NCI-H2029 treated with DMSO at 0.1 percent for 48 hours (cell line): ENCODE measurements at regions not wholly inside any gene's neighbourhood (a gene's known extent, or its start where the extent isn't known, plus 50 kb on each side); places are given as distances from the start of the nearest gene placed in this dataset.
"Not testable (repeated sequence)": the region's sequence is repeated elsewhere in the genome, so short reads cannot be mapped to it uniquely, and the experiment has no call there.

Source experiments
- DNase-seq: peaks from one replicate; lab custom pipeline; 2025; lab: John Stamatoyannopoulos, UW

DNA sequence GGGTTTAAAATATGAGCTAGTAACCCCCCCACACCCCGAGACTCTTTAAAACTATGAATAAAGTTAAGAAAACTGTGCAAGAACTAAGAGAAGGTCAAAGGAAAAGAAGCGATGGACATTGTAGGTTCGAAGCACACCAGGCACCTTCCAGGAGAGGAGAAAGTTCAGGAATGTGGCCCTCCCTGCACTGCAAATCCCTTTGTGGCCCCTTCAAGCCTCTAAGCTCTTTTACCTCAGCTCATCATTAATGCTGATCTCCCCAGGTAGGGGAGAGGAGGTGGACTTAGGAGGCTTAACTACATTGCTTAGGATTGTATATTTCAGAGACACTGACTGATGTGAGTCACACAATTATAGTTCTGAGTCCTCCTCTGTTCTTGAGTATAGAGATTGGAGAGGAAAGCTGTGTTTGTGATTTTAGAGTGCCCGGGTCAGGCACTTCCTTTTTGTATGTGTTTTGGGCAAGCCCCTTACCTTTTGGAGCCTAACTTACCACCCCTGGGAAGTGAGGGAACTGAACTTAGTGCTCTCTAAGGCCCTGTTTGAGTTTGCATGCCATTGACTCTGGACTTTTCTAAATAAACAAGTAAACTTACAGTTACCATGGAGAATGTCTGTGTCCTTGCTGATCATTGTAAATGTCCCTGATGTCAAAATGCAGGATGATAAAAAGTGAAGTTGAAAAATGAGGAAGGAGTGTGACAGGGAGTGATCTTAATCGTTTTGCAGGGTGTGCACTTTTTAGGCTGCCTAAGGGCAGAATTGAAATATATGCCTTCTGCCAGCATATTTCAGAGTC lies 140.8 kb upstream of the ZEB2 start:
- DNase-seq: no peak

DNA sequence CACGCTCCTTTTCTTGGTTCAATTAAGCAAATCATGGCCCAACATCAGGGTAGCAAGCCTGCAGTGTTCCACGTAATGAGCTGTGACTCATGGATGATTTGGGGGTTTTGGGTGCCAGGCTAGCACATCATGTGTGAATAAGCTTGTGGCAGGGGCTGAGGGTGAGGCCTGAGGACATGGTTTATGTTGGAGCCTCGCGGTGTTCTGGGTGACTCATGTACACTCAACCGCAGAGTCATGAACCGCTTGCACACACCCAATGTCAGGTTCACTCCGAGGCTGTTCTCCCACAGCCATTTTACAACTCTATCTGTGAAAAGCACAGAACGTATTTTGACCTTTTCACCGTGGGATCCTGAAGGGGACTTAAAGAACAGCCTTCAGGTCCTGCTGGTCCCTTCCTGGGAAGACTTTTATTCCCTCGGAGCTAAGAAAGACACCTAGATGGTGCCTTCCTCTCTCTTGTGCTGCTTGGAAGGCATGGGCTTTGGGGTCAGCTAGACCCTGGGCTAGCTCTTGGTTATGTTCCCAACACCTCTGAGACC lies 139.9 kb upstream of the ZEB2 start:
- no peak for DNase-seq

DNA sequence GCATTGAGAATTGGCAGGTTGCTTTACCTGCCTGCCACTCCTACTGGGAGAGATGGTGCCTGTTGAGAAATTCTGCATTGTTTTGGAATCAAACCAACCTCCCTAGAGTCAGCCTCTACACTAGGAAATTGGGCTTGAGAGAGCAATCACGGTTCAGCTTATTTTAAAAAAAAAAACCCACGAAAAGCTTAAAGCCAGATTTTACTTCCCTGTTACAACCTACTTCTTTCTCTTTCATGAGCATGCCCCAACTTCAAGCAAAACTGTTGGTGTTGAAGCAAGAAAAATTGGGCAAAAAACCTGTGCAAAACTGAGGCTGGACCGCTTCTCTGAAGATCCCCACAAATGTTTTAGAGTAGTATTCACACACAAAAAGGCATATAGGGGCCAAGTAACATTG lies 134.6 kb upstream of the ZEB2 start:
- DNase-seq: no peak

DNA sequence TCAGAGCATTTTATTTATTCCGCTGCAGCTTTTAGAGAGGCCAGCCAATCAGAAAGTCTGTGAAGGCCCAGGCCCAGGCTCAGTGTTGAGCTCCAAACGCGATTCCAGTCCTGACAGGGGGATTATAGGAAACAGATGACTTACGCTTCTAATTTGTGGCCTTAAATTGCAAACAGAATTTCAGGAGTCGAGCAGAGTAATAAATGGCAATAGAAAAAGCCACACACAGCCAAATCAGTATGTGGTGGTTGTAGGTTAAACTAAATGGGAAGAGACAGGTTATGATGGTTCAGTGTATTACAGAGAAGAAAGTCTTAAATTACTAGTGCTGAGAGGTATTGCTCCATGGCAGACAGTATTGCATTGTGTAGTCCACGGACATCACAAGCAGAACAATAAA lies 131.0 kb upstream of the ZEB2 start:
- no peak for DNase-seq

DNA sequence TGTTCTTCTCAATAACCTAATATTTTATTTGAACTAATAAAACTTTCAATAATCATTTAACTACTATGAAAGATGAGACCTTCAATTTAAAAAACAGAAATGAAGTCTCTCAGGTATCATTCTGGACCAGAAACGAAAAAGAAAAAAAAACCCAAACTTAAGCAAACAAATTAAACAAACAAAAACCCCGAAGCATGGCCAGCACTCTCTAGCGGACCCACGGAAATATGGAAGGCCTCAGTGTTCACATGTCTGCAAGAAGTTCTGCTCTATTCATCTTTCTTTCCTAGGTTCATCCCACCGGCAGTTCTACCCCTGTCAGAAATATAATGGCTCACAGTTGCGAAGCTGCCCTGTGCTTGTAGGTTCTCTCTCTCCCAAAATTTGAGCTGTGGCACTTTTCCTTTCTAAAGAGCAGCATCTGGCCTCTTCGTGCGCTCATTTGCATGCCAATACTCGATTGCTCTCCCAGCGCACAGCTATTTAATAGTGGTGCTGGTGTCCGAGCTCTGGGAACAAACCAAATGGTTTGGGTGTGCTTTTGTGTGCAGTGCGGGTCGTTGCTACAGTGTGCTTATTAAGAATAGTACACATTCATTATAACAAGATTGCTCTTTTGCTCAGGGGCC lies 129.0 kb upstream of the ZEB2 start:
- no peak for DNase-seq

DNA sequence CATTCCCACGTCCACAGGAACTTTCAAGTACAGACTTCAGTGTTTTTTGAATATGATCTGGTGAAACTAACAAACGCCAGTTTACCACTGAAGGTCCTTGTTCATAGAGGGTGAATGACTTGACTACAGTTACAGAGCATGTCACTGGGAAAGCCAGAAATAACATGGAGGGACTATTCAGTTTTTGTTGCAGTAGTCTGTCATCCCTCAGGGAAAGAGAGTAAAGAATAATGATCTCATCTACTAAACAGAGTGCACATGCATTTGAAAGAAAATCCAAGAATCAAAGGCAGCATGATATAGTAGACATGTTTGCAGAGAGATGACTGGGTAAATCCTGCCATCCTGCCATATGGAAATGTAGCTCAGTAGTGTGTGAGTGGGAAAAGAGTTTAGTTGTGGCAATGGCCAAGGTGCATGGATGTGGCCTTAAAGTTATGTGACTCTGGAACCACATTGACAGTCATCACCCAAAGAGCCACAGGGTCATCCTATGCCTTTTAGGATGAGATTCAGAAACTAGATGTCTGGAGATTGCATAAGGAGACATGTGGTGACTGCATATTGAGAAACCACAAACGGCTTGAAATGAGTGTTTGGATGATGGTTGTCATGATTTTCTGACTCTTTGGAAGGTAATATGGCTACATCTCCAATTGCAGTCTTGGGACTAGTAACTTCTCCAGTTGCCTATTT lies 125.3 kb upstream of the ZEB2 start:
- no peak for DNase-seq

DNA sequence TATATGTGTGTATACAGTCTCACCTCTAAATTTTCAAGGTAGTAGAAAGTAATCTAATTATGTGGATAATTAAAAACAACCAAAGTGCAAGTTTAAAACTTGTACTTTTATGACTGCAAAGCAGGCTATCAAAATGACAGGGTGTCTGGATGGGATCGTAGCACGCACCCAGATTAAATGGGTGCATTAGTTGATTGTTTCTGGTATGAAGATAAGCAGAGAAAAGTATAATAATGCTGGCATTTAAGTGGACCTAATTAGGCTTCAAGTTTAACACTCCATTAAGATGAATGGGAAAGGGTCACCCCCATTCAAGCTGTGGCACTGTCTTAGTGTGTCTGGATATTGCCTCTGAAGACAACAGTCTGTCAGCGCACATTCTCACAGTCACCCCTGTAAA lies 124.6 kb upstream of the ZEB2 start:
- no peak for DNase-seq

DNA sequence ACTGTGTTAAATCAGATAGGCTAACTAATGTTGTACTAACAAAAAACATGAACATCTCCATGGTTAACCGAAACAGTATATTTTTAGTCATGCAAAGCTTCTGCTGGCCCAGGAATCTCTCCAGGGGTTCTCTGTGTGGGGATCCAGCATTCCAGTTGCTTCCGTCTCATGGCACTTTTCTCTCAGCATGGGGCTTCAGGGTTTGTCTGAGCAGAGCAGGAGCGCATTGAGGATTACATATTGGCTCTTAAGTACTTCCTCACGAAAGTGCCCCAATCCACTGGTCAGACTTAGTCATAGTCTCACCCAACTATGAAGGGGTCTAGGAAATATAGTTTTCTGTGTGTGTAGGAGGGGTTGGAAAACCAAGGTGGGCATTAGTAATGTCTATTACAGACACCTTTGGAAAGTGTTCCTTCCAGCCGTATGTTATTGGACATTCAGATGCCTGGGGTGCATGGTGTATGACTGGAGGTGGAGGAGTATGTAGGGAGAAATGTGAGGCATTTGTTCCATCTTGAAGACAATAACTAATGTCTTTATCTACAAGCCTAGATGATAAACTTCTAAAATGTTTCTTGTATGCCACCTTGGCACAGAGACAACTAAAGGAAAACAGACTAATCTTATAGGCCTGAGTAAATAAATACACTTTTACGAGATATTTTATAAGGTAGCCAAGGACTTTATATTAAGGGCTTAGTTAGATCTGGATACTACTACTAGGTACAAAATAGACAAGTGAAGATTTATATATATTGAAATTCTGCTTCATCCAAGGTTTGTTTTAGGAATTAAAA lies 123.8 kb upstream of the ZEB2 start:
- no peak for DNase-seq

DNA sequence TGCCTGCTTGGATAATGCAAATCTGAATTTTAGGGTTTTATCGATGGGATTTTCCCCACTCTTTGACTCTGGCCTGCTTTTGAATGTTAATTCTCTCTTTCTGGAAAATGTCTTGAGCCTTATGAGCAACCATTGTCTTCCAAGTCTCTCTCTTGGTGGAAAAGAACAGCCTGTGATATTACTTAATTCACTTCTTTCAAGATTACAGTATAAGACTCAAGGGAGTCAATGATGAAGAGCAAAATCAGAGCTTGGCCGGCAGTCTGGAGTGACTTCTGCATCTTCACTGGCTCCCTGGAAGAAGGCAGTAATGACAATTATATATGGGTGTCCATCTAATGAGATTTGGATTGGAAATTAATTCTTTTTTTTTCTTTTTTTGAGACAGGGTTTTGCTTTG lies 122.9 kb upstream of the ZEB2 start:
- no peak for DNase-seq

DNA sequence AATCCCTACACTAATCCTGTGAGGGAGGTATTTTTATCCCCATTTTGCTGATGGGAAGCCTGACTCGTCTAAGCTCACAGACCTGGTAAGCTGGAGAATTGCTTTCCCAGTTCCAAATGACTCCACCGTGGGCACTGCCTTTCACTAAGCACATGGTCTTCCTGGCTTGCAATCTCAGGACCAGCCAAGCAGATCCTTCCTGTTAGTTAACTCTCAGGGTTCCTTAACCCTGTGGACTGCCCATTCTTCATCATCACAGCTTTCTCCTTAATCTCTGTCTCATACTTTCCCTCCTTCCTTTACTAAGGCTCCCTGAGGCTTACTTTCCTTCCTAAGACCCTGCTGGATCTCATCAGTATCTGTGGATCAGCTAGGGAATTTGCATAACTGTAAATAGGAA lies 122.2 kb upstream of the ZEB2 start:
- no peak for DNase-seq

DNA sequence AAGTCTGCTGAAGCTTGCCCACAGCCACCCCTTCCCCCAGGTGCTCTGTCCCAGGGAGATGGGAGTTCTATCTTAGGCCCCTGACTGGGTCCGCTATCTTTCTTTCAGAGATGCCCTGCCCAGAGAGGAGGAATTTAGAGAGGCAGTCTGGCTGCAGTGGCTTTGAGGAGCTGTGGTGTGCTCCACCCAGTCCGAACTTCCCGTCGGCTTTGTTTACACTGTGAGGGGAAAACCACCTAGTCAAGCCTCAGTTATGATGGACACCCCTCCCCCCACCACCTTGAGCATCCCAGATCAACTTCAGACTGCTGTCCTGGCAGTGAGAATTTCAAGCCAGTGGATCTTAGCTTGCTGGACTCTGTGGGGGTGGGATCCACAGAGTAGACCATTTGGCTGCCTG lies 118.3 kb upstream of the ZEB2 start:
- DNase-seq: not testable (repeated sequence)

DNA sequence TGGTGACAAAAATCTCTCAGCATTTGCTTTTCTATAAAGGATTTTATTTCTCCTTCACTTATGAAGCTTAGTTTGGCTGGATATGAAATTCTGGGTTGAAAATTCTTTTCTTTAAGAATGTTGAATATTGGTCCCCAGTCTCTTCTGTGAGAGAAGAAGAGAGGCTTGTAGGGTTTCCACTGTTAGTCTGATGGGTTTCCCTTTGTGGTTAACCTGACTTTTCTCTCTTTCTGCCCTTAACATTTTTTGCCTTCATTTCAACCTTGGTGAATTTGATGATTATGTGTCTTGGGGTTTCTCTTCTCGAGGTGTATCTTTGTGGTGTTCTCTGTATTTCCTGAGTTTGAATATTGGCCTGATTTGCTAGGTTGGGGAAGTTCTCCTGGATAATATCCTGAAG lies 116.9 kb upstream of the ZEB2 start:
- not testable (repeated sequence) for DNase-seq

DNA sequence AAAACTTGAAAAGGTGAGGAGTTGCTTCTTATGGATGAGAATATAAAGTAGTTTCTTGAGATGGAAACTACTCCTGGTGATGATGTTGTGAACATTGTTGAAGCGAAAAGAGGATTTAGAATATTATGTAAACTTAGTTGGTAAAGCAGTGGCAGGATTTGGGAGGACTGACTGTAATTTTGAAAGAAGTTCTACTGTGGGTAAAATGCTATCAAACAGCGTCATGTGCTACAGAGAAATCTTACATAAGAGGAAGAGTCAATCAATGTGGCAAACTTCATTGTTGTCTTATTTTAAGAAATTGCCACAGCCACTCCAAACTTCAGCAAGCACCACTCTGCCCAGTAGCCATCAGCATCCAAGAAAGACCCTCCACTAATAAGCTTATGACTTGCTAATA lies 112.9 kb upstream of the ZEB2 start:
- no peak for DNase-seq

DNA sequence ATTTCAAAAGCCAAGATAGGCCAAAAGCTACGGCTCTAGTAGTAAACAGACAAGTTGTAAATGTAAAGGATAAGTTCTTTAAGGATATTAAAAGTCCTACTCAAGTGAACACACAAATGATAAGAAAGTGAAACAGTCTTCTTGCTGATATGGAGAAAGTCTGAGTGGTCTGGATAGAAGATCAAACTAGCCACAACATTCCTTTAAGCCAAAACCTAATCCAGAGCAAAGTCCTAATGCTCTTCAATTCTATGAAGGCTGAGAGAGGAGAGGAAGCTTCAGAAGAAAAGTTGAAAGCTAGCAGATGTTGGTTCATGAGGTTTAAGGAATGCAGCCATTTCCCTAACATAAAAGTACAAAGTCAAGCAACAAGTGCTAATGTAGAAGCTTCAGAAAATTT lies 111.7 kb upstream of the ZEB2 start:
- no peak for DNase-seq

DNA sequence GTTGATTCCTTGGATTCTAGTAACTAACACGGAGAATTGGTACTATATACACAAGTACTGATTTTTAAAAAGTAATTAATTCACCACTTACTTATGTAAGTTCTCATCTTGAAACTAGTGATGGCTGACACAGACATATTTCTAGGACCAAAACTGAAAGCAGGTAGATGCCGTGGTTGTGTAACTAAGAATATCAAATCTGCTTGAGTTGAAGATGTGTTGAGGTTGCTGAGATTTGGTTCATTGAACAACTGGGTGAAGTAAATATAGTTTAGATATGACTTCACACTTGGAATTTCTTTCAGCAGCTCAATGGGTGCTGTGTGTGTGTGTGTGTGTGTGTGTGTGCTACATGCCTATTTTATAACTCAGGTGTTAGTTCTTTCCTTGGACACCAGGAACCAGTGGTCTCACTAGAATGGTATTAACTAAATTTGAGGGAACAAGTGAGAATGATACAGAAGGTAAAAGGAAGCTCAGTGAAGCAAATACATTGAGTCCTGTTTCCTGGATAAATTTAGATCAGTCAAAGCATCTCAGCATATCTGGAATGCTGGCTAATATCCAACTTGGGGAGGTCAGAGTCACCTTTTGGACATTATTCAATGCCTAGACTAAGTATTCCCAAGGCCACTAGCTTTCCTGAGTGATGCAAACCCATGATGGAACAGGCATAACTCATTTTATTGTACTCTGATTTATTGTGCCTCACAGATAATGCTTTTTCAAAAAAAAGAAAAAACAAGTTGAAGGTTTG lies 110.7 kb upstream of the ZEB2 start:
- no peak for DNase-seq

DNA sequence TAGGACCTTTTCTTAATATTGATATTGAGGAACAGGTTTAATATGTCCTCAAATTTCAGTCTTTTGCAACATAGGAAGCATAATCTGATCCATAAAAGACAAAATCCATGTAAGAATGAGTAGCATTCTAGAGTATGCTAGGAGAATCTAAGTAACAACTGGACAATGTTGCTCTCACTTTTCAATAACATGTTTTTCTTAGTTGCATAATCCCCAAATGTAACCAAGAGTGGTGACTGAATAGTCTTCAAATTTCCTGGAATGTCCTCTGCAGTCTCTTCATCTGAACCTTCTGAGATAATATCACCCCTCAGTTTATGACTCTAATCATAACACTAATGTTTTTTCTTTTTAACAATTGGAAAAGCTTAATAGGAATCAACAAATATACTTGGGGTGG lies 110.0 kb upstream of the ZEB2 start:
- no peak for DNase-seq

DNA sequence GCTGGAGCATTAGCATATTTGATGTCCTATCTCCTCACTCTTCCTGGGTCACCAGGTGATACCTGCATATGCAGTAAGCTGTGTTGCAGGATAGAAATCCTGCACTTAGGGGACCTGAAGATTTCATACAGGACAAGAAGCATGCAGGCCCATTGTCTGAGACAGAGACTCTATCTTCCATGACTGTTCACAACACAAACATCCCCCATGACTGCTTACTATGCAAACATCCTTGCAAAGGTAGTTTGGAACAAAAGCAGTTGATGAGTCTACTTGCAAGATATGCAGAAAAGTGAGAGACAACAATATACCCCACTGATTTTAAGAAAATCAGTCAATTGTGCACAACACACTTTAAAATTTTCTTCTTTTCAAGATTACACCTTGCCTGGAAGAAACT lies 108.6 kb upstream of the ZEB2 start:
- DNase-seq: no peak

DNA sequence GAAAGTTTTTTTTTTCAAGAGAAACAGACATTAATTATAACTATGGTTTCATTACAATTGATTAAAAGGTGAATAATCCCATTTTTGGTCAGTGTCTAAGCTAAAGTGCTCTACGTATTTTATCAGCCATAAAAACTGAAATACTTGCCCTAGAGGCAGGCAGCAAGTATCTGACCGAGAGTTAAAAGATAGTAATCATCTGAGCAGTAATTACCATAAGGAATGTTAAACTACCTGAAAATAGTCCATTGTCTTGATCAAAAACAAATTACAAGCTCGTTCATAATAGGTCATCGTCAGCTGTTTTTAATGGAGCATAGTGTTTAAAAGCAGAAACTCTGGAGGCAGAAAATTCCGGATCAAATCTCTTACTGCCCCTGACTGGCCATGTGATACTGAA lies 105.7 kb upstream of the ZEB2 start:
- no peak for DNase-seq

DNA sequence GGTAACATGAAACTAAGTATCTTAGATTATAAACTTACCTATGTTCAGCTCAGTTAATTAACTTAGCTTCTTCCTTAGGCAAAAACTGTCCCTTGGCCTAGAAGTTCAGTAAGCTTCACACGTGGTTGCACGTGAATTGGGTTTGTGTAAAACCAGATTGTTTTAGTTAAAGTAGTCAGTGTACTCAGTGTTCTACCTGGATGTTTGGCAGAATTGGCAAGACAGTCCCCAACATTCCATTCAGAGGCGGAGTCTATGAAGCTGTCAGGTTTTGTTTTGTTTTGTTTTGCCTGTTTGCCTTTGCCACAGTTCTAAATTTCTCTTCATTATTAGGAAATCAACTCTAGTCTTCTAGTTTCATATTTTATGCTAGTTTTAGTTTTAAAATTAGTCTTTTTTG lies 105.3 kb upstream of the ZEB2 start:
- no peak for DNase-seq

DNA sequence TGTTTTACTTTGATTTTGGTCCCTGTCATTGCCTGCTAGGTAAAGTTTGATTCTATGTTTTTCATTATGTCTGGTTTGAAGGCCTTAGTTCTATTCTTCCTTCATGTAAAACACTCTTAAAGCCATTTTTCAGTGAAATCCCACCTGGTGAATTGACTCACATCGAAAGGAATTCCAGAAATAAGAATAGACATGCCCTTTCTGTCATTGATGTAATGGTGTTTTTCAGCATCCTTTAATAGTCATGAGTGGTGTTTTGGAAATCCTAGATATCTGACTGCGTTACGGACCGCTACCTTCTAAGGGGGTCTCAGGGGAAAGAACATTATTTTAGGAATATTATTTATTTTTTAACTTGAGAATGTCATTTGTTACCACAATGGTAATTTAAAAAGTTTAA lies 104.5 kb upstream of the ZEB2 start:
- DNase-seq: no peak

DNA sequence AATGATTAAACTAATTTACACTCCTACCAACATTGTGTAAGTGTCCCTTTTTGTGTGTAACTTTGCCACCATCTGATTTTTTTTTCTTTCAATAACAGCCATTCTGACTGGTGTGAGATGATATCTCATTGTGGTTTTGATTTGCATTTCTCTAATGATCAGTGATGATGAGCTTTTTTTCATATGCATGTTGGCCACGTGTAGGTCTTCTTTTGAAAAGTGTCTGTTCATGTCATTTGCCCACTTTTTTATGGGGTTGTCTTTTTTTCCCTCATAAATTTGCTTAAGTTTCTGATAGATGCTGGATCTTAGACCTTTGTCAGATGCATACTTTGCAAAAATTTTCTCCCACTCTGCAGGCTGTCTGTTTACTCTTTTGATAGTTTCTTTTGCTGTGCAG lies 102.5 kb upstream of the ZEB2 start:
- not testable (repeated sequence) for DNase-seq

DNA sequence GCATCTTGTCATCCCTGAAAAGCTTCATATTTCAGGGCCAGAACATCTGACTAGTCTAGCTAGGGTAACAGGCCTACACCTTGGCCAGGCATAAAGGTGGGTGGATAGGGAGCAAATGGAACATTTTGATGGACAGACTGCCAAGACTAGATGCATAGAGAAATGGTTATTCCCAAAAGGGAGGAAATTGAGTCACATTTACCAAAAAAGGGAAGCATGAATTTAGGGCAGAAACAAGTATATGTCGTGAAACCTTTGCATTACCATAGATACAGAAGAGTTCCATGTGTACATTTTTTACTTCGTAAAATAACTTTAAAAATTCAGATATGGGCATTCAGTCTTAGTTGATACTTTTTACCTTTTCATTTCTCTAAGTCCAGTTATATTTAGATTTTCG lies 101.3 kb upstream of the ZEB2 start:
- no peak for DNase-seq
